Subcutaneous abdominal adipose tissue (tissue), 5 donors: ENCODE measurements at regions not wholly inside any gene's neighbourhood (a gene's known extent, or its start where the extent isn't known, plus 50 kb on each side); places are given as distances from the start of the nearest gene placed in this dataset.

Experiments
- H3K27ac ChIP-seq: one replicate; pipeline ENCODE4 v1.7.0; 2013; ENCODE audit warnings: low read depth, mild to moderate bottlenecking, inconsistent platforms, low read length, moderate library complexity
- H3K27me3 ChIP-seq, 5 donors: one replicate each; pipeline ENCODE4 v1.7.0; 2013; ENCODE audit warnings: low read length in 5 of 5, inconsistent platforms in 1 of 5; ENCODE audit not compliant: control insufficient read depth in 5 of 5, insufficient read depth in 4 of 5
- H3K36me3 ChIP-seq, 5 donors: one replicate each; pipeline ENCODE4 v1.7.0; 2013; ENCODE audit warnings: low read length in 5 of 5; ENCODE audit not compliant: control insufficient read depth in 5 of 5, insufficient read depth in 5 of 5
- H3K4me1 ChIP-seq, 5 donors: one replicate each; pipeline ENCODE4 v1.7.0; 2013; ENCODE audit warnings: low read length in 5 of 5, mild to moderate bottlenecking in 3 of 5, moderate library complexity in 1 of 5; ENCODE audit not compliant: control insufficient read depth in 5 of 5, insufficient read depth in 5 of 5
- H3K4me3 ChIP-seq, 5 donors: one replicate each; pipeline ENCODE4 v1.7.0; 2013; ENCODE audit warnings: low read length in 5 of 5, low read depth in 1 of 5
- H3K9ac ChIP-seq, 5 donors: one replicate each; pipeline ENCODE4 v1.7.0; 2013; ENCODE audit warnings: low read length in 5 of 5, mild to moderate bottlenecking in 4 of 5, moderate library complexity in 3 of 5
- H3K9me3 ChIP-seq, 5 donors: one replicate each; pipeline ENCODE4 v1.7.0; 2013; ENCODE audit warnings: low read length in 5 of 5; ENCODE audit not compliant: control insufficient read depth in 5 of 5
- donor health status: healthy.
- donor health status: healthy.
- donor health status: healthy.
- donor health status: healthy.
- donor health status: healthy.

DNA sequence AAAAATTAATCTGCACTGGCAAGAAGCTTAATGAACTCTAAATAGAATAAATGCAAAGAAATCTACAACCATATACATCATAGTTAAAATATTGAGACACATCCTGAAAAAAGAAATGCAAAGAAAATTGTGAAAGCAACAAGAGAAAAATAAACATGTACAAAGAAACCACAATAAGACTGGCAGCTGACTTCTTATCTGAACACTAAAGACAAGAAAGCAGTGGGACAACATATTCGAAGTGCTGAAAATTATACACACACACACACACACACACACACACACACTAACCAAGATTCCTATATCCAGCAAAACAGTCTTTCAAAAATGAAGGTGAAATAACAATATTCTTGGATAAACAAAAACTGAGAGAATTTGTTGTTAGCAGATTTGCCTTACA is 366.5 kb upstream of the C16orf82 start:
- no peak overlapping the region for H3K4me3 ChIP-seq
- peaks cover 0 to 3% (median 0%) of the 10 kb centered on the region in 5 donors for H3K9me3 ChIP-seq
- H3K9ac ChIP-seq, result no peak overlapping the region
- H3K27ac ChIP-seq, result no peak overlapping the region
- peaks cover 0 to 4% (median 0%) of the 10 kb centered on the region in 5 donors for H3K27me3 ChIP-seq
- H3K36me3 ChIP-seq, result no peaks in the 10 kb centered on the region
- H3K4me1 ChIP-seq, result no peaks in the 10 kb centered on the region

DNA sequence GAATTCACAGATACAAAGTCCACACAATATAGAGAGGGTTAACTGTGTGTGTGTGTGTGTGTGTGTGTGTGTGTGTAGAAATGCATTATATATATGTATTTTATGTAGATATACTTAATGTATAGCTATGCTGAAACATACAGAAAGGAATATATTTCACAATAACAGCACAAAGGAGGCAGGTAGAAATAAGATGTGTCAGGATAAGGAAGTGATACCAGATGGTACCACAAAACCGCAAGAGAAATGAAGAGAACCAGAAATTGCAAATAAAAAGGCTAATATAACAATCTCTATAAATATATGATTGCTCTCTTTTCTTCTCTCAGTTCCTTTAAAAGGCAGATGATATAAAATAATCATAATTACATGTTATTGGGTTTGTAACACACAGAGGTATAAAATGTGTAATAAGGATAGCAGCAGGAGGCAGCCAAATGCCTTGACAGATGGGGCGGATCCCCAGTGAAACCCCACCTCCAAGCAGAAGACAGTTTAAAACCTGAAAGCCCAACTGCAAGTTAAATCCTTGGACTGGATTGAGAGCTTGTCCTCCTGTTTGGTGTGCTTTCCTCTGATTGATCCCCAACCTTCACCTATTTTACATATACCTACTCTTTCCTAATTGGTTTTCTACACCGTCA is 365.4 kb upstream of the C16orf82 start:
- H3K9me3 ChIP-seq, result peaks cover 0 to 3% (median 0%) of the 10 kb centered on the region in 5 donors
- no peaks in the 10 kb centered on the region for H3K36me3 ChIP-seq
- peaks cover 0 to 4% (median 0%) of the 10 kb centered on the region in 5 donors for H3K27me3 ChIP-seq
- no peak overlapping the region for H3K9ac ChIP-seq
- H3K27ac ChIP-seq, result no peak overlapping the region
- H3K4me1 ChIP-seq, result no peaks in the 10 kb centered on the region
- H3K4me3 ChIP-seq, result no peak overlapping the region

DNA sequence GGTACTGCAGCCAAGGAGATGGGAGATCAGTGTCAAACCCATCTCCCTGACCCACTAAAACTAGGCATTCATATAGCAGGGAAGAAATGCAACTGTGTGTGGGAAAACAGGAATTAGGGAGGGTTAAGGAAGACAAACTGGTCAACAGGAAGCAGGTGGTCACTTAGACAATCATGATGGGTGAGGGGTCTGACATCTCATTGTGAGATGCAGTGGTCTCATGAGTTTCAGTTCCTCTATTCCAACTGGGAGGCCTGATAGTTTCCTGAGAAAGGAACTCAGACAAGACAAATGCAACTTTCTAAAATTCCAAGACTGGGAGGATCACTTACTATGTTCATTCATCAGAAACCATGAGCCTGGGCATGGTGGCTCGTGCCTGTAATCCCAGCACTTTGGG is 361.4 kb upstream of the C16orf82 start:
- Histone ChIP-seq H3K9me3 (peaks cover 0 to under 1% (median 0%) of the 10 kb centered on the region in 5 donors), H3K4me3 (no peak overlapping the region), H3K27me3 (no peaks in the 10 kb centered on the region), H3K36me3 (no peaks in the 10 kb centered on the region), H3K9ac (no peak overlapping the region), H3K4me1 (no peaks in the 10 kb centered on the region), H3K27ac (no peak overlapping the region)

DNA sequence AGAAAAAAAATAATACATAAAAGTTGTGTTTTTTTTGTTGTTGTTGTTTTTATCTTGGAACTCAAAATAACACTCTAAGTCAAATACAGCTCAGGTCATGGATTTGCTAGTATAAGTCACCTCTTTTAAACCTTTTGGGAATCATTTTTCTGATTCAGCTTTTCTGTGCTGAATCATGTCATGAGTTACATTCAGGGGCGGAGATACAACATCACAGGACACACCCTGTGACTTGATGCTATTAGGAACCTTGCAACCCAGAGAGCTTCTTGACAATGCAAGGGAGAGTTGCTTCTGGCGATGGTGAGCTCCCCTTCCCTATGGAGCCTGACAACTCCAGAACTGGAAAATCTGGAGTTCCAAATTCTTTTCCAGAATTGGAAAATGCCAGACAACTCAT is 358.3 kb upstream of the C16orf82 start:
- H3K9me3 ChIP-seq, result no peaks in the 10 kb centered on the region
- no peak overlapping the region for H3K9ac ChIP-seq
- H3K27ac ChIP-seq, result no peak overlapping the region
- H3K36me3 ChIP-seq, result no peaks in the 10 kb centered on the region
- H3K27me3 ChIP-seq, result no peaks in the 10 kb centered on the region
- no peak overlapping the region for H3K4me3 ChIP-seq
- H3K4me1 ChIP-seq, result no peaks in the 10 kb centered on the region

DNA sequence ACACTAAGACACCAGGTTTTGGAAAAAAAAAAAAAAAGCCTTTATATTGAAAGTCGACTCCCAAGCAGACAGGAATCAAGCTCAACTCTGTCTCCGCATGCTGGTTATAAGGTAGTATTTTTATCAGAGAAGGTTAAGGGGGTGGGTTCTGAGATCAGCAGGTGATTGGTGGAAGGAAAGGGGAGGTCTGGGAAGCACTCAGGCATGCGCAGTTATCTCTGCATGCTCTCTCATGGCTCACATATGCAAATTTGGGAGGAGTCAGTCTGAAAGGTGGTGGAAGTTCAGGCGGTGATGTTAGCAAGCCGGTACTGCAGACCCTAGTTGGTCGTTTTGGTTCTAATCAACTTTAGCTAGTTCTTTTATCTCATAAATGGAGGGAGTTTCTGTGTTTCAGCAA is 357.6 kb upstream of the C16orf82 start:
- H3K9ac ChIP-seq, result no peak overlapping the region
- no peaks in the 10 kb centered on the region for H3K4me1 ChIP-seq
- no peak overlapping the region for H3K4me3 ChIP-seq
- no peaks in the 10 kb centered on the region for H3K9me3 ChIP-seq
- H3K36me3 ChIP-seq, result no peaks in the 10 kb centered on the region
- H3K27ac ChIP-seq, result no peak overlapping the region
- no peaks in the 10 kb centered on the region for H3K27me3 ChIP-seq

DNA sequence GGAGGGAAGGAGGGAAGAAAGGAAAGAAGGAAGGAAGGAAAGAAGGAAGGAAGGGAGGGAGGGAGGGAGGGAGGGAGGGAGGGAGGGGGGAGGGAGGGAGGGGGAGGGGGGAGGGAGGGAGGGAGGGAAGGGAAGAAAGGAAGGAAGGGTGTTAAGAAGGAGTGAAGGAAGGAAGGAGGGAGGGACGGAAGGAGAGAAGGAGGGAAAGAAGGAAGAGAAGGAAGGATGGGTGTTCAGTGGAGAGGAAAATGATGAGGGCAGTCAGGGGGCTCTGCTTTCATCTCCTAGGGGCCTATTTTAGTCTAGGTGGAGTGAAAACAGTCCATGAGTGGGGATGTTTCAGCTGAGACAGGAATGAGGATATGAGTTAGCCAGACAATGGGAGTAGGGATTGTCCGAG is 357.0 kb upstream of the C16orf82 start:
- Histone ChIP-seq H3K27me3 (no peaks in the 10 kb centered on the region), H3K4me3 (no peak overlapping the region), H3K9ac (no peak overlapping the region), H3K9me3 (no peaks in the 10 kb centered on the region), H3K4me1 (no peaks in the 10 kb centered on the region), H3K36me3 (no peaks in the 10 kb centered on the region), H3K27ac (no peak overlapping the region)

DNA sequence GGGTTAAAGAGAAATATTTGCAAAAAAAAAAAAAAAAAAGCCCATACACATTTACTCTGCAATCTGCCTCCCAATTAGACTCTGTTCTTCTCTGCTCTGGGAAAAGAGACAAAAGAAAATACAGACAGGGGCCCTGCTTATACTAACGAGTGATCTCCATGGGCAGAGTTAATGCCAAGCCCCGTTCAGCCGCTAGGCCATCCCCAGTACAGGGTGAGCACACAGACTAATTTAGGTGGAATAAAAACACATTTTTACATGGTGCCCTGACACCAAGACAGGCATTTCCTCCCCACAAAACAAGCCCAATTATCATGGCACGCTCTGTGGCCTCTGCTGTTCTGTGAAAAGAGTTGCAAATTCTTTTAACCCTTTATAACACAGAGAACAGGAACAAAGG is 356.3 kb upstream of the C16orf82 start:
- Histone ChIP-seq H3K4me3 (no peak overlapping the region), H3K27ac (no peak overlapping the region), H3K9ac (no peak overlapping the region), H3K4me1 (no peaks in the 10 kb centered on the region), H3K27me3 (no peaks in the 10 kb centered on the region), H3K36me3 (no peaks in the 10 kb centered on the region), H3K9me3 (no peaks in the 10 kb centered on the region)

DNA sequence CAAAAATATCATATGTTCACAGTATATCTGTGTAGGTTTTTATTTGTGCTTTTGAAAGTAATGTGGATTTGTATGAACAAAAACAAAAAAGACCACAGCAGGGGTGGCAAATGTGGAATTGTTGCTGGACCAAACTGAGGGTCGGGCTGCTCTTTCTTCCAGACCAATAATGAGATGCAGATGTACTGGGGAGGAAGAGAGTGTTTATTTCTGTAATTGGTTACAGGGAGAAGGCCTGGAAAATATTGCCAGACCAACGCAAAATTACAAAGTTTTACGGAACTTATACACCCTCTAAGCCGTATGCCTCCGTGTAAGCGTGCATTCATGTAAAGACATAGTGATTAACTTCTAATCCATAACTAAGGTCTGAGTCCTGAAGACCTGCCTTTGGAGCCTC is 353.9 kb upstream of the C16orf82 start:
- H3K36me3 ChIP-seq, result no peaks in the 10 kb centered on the region
- H3K4me1 ChIP-seq, result no peaks in the 10 kb centered on the region
- H3K27ac ChIP-seq, result no peak overlapping the region
- no peak overlapping the region for H3K9ac ChIP-seq
- no peaks in the 10 kb centered on the region for H3K27me3 ChIP-seq
- H3K9me3 ChIP-seq, result no peaks in the 10 kb centered on the region
- no peak overlapping the region for H3K4me3 ChIP-seq

DNA sequence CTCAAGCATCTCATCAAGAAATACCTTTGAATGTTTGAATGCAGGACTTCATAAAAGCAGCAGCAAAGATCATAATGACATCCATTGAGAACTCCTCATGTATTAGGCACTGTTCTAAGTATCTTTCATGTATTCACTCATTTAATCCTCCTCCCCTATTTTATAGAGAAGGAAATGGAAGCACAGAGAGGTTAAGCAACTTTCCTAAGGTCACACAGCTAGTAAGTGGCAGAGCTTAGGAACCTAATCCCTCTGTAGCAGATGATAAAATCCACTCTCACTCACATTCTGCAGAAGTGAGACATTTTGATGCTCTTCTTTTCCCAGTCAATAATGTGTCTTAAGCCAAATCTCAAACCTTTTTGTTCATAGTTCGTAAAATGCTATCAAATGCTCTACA is 350.8 kb upstream of the C16orf82 start:
- H3K27ac ChIP-seq, result no peak overlapping the region
- H3K36me3 ChIP-seq, result no peaks in the 10 kb centered on the region
- H3K9me3 ChIP-seq, result no peaks in the 10 kb centered on the region

DNA sequence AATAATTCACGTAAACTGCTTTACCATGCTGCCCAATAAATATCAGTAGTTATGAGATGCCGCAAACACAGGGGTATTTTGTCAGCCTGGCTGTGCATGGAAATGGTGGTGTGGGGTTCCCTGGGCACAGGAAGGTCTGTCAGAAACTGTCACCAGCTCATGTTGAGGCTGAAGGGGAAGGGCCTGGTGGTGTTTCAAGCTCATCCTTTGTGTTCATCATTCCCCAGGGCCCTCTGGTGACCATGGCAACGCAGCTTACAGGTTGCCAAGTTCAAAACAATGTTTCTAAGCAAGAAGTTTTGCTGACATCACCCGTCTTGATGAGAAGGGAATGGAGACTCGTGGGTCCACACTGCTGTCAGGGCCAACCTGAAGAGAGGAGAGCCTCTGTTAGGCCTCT is 348.9 kb upstream of the C16orf82 start:
- H3K4me3 ChIP-seq, result no peak overlapping the region
- H3K9ac ChIP-seq, result no peak overlapping the region
- no peak overlapping the region for H3K27ac ChIP-seq
- H3K36me3 ChIP-seq, result no peaks in the 10 kb centered on the region
- H3K9me3 ChIP-seq, result no peaks in the 10 kb centered on the region
- H3K4me1 ChIP-seq, result no peaks in the 10 kb centered on the region
- peaks cover 0 to 2% (median 0%) of the 10 kb centered on the region in 5 donors for H3K27me3 ChIP-seq

More for the DNA sequence above, 350.8 kb upstream of the C16orf82 start:
- Histone ChIP-seq H3K9ac (no peak overlapping the region), H3K27me3 (peaks cover 0 to 2% (median 0%) of the 10 kb centered on the region in 5 donors), H3K4me3 (no peak overlapping the region), H3K4me1 (no peaks in the 10 kb centered on the region)
